ENCODE measurements at regions not wholly inside any gene's neighbourhood (a gene's known extent, or its start where the extent isn't known, plus 50 kb on each side); places are given as distances from the start of the nearest gene placed in this dataset.

GRCh38 chr10:10211409-10211808 lies 806.3 kb upstream of the CELF2 start:
- H3K36me3 Mint-ChIP-seq, result no peaks in the 10 kb centered on the region
- H3K9me3 Mint-ChIP-seq, result no peaks in the 10 kb centered on the region

GRCh38 chr10:10213237-10213636 lies 804.4 kb upstream of the CELF2 start:
- Mint-ChIP-seq H3K4me3 (no peak overlapping the region), H3K36me3 (no peaks in the 10 kb centered on the region), H3K27me3 (no peaks in the 10 kb centered on the region), H3K27ac (no peak overlapping the region), H3K4me1 (no peaks in the 10 kb centered on the region), H3K9me3 (no peaks in the 10 kb centered on the region)
- no peak for DNase-seq
- CTCF ChIA-PET, result no interaction called here

More at GRCh38 chr10:10211409-10211808, 806.3 kb upstream of the CELF2 start:
- no peak overlapping the region for H3K4me3 Mint-ChIP-seq
- no peak overlapping the region for H3K27ac Mint-ChIP-seq
- no peaks in the 10 kb centered on the region for H3K4me1 Mint-ChIP-seq
- no peak for DNase-seq
- H3K27me3 Mint-ChIP-seq, result no peaks in the 10 kb centered on the region
- CTCF ChIA-PET, result no interaction called here

- no peak overlapping the region for H3K4me3 Mint-ChIP-seq
- CTCF ChIA-PET, result no interaction called here
- no peaks in the 10 kb centered on the region for H3K36me3 Mint-ChIP-seq
- no peaks in the 10 kb centered on the region for H3K27me3 Mint-ChIP-seq
- H3K4me1 Mint-ChIP-seq, result no peaks in the 10 kb centered on the region
- no peak overlapping the region for H3K27ac Mint-ChIP-seq
- no peak for DNase-seq
- H3K9me3 Mint-ChIP-seq, result no peaks in the 10 kb centered on the region
Observed at GRCh38 chr10:10222304-10222841, 795.3 kb upstream of the CELF2 start.

GRCh38 chr10:10223131-10223530 lies 794.5 kb upstream of the CELF2 start:
- Mint-ChIP-seq H3K4me1 (no peaks in the 10 kb centered on the region), H3K27me3 (no peaks in the 10 kb centered on the region), H3K9me3 (no peaks in the 10 kb centered on the region), H3K27ac (no peak overlapping the region), H3K36me3 (no peaks in the 10 kb centered on the region), H3K4me3 (no peak overlapping the region)
- no peak for DNase-seq
- CTCF ChIA-PET, result no interaction called here

GRCh38 chr10:10225136-10225676 lies 792.5 kb upstream of the CELF2 start:
- no peaks in the 10 kb centered on the region for H3K9me3 Mint-ChIP-seq
- H3K4me1 Mint-ChIP-seq, result no peaks in the 10 kb centered on the region
- H3K27ac Mint-ChIP-seq, result no peak overlapping the region
- H3K27me3 Mint-ChIP-seq, result no peaks in the 10 kb centered on the region
- H3K36me3 Mint-ChIP-seq, result no peaks in the 10 kb centered on the region
- no peak overlapping the region for H3K4me3 Mint-ChIP-seq
- DNase-seq, result no peak
- CTCF ChIA-PET, result no interaction called here

GRCh38 chr10:10233229-10233628 lies 784.4 kb upstream of the CELF2 start:
- DNase-seq, result no peak
- CTCF ChIA-PET, result no interaction called here
- Mint-ChIP-seq H3K4me1 (no peaks in the 10 kb centered on the region), H3K27me3 (no peaks in the 10 kb centered on the region), H3K36me3 (no peaks in the 10 kb centered on the region), H3K27ac (no peak overlapping the region), H3K4me3 (no peak overlapping the region), H3K9me3 (no peaks in the 10 kb centered on the region)

GRCh38 chr10:10235003-10235402 lies 782.7 kb upstream of the CELF2 start:
- H3K9me3 Mint-ChIP-seq, result no peaks in the 10 kb centered on the region
- no peaks in the 10 kb centered on the region for H3K36me3 Mint-ChIP-seq
- CTCF ChIA-PET, result no interaction called here
- H3K27me3 Mint-ChIP-seq, result no peaks in the 10 kb centered on the region
- H3K4me3 Mint-ChIP-seq, result no peak overlapping the region
- no peak overlapping the region for H3K27ac Mint-ChIP-seq
- no peak for DNase-seq
- no peaks in the 10 kb centered on the region for H3K4me1 Mint-ChIP-seq

GRCh38 chr10:10247585-10247984 lies 770.1 kb upstream of the CELF2 start:
- Mint-ChIP-seq H3K9me3 (no peaks in the 10 kb centered on the region), H3K4me3 (no peak overlapping the region), H3K27me3 (no peaks in the 10 kb centered on the region), H3K36me3 (no peaks in the 10 kb centered on the region), H3K4me1 (no peaks in the 10 kb centered on the region), H3K27ac (no peak overlapping the region)
- CTCF ChIA-PET, result no interaction called here
- no peak for DNase-seq

GRCh38 chr10:10256860-10257259 lies 760.8 kb upstream of the CELF2 start:
- Mint-ChIP-seq H3K9me3 (no peaks in the 10 kb centered on the region), H3K4me1 (no peaks in the 10 kb centered on the region), H3K4me3 (no peak overlapping the region), H3K27me3 (no peaks in the 10 kb centered on the region), H3K27ac (no peak overlapping the region), H3K36me3 (no peaks in the 10 kb centered on the region)
- no peak for DNase-seq
- CTCF ChIA-PET, result no interaction called here

GRCh38 chr10:10259013-10259412 lies 758.7 kb upstream of the CELF2 start:
- Mint-ChIP-seq H3K27me3 (no peaks in the 10 kb centered on the region), H3K4me3 (no peak overlapping the region)
- CTCF ChIA-PET, result no interaction called here

GRCh38 chr10:10270126-10271050 lies 747.3 kb upstream of the CELF2 start:
- Mint-ChIP-seq H3K9me3 (no peaks in the 10 kb centered on the region), H3K36me3 (no peaks in the 10 kb centered on the region), H3K4me3 (no peak overlapping the region), H3K27ac (no peak overlapping the region), H3K27me3 (no peaks in the 10 kb centered on the region), H3K4me1 (no peaks in the 10 kb centered on the region)
- CTCF ChIA-PET, result interaction anchor here (0.6 kb wide), 1 partner anchor 15 kb away, joined by 3 read pairs; no protein-coding TSS in a partner anchor
- no peak for DNase-seq

More at GRCh38 chr10:10259013-10259412, 758.7 kb upstream of the CELF2 start:
- no peak overlapping the region for H3K27ac Mint-ChIP-seq
- H3K9me3 Mint-ChIP-seq, result no peaks in the 10 kb centered on the region
- no peaks in the 10 kb centered on the region for H3K36me3 Mint-ChIP-seq
- no peak for DNase-seq
- H3K4me1 Mint-ChIP-seq, result no peaks in the 10 kb centered on the region

- Mint-ChIP-seq H3K27ac (no peak overlapping the region), H3K36me3 (no peaks in the 10 kb centered on the region), H3K9me3 (no peaks in the 10 kb centered on the region), H3K4me1 (no peaks in the 10 kb centered on the region), H3K27me3 (no peaks in the 10 kb centered on the region), H3K4me3 (no peak overlapping the region)
- DNase-seq, result no peak
- CTCF ChIA-PET, result no interaction called here
Observed at GRCh38 chr10:10271639-10272192, 746.0 kb upstream of the CELF2 start.

- CTCF ChIA-PET, result no interaction called here
- H3K4me3 Mint-ChIP-seq, result no peak overlapping the region
- no peak overlapping the region for H3K27ac Mint-ChIP-seq
- no peaks in the 10 kb centered on the region for H3K9me3 Mint-ChIP-seq
- DNase-seq, result no peak
- H3K27me3 Mint-ChIP-seq, result no peaks in the 10 kb centered on the region
- H3K36me3 Mint-ChIP-seq, result no peaks in the 10 kb centered on the region
- no peaks in the 10 kb centered on the region for H3K4me1 Mint-ChIP-seq
Observed at GRCh38 chr10:10273661-10274060, 744.0 kb upstream of the CELF2 start.

GRCh38 chr10:10279906-10280305 lies 737.8 kb upstream of the CELF2 start:
- no peak overlapping the region for H3K27ac Mint-ChIP-seq
- CTCF ChIA-PET, result no interaction called here
- H3K9me3 Mint-ChIP-seq, result peaks cover 2% of the 10 kb centered on the region
- H3K4me1 Mint-ChIP-seq, result no peaks in the 10 kb centered on the region
- no peak overlapping the region for H3K4me3 Mint-ChIP-seq
- no peaks in the 10 kb centered on the region for H3K27me3 Mint-ChIP-seq
- DNase-seq, result no peak
- H3K36me3 Mint-ChIP-seq, result no peaks in the 10 kb centered on the region

GRCh38 chr10:10292501-10292900 lies 725.2 kb upstream of the CELF2 start:
- Mint-ChIP-seq H3K9me3 (peaks cover 2% of the 10 kb centered on the region), H3K27me3 (no peaks in the 10 kb centered on the region), H3K4me3 (no peak overlapping the region), H3K4me1 (no peaks in the 10 kb centered on the region), H3K36me3 (no peaks in the 10 kb centered on the region), H3K27ac (no peak overlapping the region)
- no peak for DNase-seq
- CTCF ChIA-PET, result no interaction called here

Measured in activated naive CD4-positive, alpha-beta T cell treated with anti-CD3 and anti-CD28 coated beads, Interleukin-2, amount 10 ng/mL, durations not matched to agents 7 days and 5 days (primary cell).